GM19372 (cell line): ENCODE measurements at regions not wholly inside any gene's neighbourhood (a gene's known extent, or its start where the extent isn't known, plus 50 kb on each side); places are given as distances from the start of the nearest gene placed in this dataset.

Experiments
- ATAC-seq: cut with Tn5 transposase; IDR thresholded peaks from one replicate; pipeline ENCODE4 v1.9.1; 2021; ENCODE audit warnings: mild to moderate bottlenecking, low read depth, moderate library complexity; ENCODE audit not compliant: unreplicated experiment

DNA sequence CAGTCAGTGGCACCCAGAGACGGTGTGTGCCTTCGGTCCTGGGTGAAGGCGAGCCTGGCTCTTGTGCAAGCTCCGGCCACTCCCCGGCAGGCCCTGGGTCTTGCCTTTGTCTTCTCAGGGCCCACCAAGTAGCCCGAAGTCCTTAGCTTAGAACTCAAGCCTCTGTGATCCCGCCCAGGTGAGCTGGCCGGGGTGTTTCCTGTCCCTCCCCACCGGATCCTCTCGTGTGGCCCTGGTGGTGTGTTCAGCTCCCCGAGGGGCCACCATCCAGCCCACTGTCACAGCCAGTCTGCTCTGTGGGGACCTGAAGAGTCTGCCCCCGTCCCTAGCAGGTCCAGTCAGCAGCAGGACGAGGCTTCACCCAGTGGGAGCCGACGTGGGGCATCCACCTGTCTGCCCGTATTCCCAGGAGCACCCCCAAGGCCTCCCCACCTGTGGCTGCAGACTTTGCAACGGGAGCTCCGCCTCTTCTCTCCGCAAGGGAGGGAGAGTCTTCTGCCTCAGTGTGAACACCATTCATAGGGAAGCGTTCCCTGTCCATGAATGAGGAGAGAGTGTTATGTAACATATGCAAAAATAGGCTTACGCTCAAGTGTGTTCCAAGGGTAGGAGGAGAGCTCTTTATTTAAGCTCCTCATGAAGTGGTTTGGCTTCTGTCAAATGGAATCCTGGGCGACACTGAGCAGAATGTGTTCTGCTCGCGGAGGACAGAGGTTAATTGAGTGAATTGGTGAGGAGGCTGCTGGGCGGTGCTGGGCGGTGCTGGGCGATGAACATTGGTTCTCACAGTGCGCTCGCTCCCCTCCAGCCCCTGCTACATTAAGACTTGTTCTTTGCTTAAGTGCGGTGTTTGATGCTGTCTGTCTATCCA, 108.9 kb downstream of the CRYAA start:
- no peak for ATAC-seq

DNA sequence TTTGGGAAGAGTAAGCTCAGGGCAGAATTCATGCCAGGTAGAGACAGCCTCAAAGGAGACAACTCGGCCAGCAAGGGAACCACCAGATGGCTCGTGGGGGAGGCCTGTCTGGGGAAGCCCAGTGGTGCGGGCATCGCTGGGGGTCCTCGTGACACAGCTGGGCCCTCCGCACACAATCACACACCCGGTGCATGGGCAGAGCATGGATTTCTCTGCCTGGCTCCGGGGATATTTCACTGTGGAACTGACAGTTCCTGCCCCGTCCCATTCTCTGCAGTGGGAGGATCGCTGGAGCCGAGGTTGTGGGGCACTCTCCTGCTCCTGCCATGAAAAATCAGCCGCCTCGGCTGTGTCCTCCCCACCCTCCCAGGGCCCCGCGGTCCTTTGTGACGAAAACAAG, 108.0 kb downstream of the CRYAA start:
- ATAC-seq, result no peak

DNA sequence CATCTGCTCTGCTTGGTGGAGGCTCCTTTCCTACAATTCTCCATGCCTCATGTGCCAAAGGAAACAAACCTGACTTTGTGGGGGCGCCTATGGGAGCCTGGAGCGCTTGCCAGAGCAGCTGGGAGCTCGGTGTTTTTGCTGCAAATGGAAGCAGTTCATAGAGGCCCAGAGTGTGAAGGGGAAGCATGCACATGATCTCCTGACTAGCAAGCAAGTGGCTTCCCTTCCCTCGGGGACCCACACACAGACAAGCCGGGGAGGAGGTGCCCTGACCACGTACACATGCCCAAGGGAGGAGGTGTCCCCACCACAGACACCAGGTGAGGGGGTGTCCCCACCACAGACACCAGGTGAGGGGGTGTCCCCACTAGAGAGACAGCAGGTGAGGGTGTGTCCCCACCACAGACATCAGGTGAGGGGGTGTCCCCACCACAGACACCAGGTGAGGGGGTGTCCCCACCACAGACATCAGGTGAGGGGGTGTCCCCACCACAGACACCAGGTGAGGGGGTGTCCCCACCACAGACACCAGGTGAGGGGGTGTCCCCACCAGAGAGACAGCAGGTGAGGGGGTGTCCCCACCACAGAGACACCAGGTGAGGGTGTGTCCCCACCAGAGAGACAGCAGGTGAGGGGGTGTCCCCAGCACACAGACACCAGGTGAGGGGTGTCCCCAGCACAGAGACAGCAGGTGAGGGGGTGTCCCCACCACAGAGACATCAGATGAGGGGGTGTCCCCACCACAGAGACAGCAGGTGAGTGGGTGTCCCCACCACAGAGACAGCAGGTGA, 106.8 kb downstream of the CRYAA start:
- ATAC-seq, result no peak

DNA sequence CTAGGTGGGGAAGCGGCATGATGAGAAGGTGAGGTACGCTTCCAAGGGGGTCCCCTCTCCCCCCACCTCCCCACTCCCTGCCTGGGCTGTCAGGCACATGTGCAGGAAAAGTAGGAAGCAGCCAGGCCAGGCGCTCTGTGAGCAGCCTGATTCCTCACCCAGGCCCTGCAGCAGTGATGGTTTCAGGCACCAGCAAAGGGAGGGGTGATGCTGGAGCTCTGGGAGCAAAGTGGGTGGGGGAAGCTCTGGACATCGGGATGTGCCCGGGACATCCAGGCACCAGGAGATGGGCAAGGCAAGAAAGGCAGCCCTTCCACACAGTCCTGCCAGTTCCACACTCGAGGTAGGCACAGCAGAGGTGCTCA, 106.1 kb downstream of the CRYAA start:
- ATAC-seq, result no peak

DNA sequence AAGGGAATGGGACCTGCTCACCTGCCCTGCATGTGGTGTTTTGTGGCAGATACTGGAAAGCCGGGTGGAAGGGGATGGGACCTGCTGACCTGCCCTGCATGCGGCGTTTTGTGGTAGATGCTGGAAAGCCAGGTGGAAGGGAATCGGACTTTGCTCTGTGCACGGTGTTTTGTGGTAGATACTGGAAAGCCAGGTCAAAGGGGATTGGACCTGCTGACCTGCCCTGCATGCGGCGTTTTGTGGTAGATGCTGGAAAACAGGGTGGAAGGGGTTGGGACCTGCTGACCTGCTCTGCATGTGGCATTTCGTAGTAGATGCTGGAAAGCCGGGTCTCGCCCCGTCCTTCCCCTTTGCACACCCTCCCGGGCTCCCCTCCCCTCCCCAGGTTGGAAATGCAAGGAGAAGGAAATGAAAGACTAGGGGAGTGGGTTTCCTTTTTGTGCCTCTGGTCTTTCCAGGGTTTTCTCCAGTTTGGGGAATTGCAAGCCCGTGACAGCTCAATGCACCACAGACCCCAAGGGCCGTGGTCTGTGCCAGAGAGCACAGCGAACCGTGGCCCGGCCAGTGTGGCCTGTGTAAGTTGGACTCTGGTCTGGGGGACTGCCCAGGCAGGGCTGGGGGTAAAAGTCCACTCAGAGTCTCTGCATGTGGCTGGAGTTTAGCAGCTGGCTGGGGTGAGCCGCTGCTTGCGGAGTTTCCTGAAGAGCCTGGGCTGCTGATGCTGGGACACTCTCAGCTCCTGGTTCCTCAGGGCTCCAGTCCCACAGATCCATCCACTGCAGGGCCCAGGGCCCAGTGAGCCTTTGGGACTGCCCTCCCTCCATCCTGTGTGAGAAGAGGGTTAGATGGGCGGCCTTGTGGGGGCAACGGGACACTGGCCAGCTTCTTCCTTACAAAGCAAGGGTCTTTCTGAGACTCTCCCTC, 105.5 kb downstream of the CRYAA start:
- ATAC-seq, result no peak

DNA sequence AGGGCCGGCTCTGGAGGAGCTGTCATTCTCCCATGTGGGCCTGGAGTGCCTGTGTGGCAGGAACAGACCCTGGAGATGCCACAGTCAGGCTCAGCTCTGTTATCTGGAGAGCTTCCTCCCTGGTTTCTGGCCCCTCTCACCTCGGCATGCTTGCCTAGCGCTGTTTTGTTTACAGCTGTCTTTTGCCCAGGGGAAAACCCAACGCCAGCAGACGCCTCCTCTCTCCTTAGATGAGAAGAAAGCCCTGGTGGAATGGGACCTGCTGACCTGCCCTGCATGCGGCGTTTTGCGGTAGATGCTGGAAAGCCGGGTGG, 104.9 kb downstream of the CRYAA start:
- no peak for ATAC-seq

DNA sequence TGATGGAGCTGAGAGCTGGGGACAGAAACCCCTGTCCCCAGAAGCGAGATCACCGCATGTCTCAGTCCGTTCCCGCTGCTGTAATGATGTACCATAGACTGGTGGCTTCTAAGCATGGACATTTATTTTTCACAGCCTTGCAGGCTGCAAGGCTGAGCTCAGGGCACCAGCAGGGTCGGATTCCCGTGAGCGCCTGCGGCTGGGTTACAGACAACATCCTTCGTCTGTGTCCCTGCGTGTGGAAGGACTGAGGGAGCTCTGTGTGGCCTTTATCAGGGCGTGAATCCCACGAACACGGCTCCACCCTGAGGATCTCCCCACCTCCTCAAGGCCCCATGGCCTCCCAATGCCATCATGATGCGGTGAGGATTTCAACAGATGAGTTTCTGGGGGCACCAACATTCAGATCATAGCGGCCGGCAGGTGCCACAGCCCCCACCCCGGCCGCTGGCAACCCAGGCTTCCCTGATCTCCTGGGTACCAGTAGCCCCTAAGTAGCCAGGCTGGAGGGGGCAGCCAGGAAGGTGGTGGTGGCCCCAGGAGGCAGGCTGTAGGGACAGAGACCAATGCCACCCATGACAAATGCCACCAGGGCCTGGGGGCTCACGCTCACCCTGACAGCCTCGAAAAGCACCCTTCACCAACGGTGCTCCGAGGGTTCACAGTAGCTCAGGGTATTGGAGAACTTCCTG, 104.4 kb downstream of the CRYAA start:
- ATAC-seq, result no peak

DNA sequence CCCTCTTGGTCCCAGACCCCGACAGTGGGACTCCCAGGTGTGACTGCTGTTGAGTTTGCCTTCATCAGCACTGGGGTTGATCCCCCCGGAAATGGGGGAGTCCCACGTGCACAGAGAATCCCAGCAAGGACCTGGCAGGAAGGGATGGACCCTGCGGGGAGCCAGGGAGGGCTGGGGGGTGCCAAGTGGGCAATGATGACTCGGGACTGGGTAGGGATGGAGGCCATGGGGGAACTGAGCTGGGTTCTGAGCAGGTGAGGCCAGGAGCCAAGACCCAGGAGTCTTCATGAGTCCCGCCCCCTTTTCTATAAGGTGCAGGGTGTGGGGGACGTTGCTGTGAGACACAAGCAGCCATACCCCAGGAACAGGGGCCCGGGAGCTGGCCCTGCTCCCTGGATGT, 103.8 kb downstream of the CRYAA start:
- no peak for ATAC-seq

DNA sequence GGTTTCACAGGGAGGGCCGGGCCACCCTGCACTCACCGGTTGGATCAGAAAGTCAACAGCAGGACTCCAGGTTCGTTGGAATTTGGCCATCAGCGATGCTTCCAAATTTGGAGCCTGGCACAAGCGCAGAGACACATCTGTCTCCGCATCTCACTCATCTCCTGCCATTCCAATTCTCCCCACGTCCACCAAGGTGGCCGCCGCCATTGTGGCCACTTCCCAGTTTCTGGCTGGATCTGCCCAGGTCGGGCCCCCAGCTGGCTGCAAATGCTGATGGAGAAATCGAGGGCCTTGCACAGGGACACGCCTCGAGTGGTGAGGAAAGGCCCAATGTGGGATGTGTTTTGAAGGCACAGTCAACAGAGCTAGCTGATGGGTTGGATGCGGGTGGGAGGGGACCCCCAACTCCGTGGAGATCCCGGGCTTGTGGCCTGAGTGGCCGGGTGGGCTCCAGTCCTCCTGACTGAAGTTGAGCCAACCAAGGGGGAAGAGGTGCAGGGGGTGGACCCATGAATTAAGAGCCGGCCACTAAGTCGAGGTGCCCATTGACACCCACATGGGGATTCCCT, 102.7 kb downstream of the CRYAA start:
- no peak for ATAC-seq

DNA sequence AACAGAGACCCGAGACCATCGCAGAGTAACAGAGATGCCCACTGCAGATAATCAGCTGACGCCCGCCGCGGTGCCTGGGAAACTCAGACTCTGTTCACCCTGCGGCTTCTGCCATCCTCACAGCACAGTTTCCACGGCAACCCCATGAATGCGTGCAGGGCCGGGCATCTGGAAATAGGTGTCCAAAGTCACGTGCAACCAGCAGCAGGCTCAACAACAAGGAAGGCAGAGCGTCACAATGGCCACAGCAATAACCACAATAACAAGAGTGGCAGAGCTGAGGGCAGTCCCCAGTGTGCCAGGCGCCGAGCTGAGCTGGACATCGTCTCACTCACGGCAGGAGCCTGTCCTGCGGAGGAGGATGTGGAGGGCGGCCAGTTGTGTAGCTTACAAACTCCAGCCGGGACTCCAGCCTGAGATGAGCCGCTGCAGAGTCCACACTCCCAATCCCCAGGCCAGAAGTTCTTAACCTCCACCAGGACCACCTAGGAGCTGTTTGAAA, 102.0 kb downstream of the CRYAA start:
- no peak for ATAC-seq

DNA sequence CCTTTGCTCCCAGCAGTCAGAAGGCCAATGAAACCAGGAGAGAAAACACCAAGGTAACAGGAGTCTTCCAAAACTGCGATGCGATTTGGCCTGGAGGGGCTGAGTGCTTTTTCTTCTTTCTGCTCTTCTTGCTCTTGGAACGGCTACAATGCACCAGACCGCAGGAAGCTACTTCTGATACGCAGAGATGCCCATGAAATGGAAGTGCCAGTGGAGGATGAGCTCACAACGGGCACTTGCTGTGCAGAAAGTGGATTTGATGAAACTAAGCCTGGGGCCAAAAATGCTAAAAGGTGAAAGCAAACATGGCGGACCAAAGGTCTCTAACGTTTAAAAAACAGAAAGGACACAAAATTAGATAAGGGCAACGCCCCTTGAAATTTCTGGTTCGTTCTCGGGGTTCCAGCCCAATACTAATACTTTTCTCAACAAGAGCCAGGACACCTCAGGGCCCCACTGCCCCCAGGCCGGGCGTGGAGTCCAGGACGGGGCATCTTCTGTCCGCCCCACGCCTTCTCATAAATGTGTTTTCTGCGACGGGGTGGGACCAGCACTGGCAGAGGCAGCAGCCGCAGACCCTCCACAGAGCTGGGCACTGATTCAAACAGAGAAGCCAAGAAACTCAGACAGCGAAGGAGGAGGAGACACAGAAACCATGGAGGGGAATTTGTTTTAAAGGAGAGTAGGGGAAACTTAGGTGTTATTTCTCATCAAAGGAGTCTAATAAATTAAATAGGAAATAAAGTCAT, 101.3 kb downstream of the CRYAA start:
- no peak for ATAC-seq

DNA sequence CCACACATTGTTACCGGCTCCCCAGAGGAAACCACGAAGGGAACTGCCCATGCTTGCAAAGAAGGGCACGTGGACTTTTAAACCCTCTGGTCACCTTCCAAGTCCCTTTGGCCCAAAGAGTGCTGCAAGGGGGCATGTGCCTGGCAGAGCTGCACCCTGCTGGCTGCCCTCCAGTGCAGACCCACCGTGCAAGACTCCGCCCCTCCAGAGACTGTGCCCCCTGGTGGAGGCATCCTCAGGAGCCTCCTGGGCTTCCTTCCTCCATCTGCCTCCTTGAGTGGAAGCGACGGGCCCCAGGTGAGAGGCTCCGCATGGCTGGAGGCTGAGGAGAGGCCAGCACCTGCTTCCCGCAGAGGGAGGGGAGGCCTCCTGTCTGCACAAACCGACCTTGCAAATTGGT, 100.6 kb downstream of the CRYAA start:
- no peak for ATAC-seq

DNA sequence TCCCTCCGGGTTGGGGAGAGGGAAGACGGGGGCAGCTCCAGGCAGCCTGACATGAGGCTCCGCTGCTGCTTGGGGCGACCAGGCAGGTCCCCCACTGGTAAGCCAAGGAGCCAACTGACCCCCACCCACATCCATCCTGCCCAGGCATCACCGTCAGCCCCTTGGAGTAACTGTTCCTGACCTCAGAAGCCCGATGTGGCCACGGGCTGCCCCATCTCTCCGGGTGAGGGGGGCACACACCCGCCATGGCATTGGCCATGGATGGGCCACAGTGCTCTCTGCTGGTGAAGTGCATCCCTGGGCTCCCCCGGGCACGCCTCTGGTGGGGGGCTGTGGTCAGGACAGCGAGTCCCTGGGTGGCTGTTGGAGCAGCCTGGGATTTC, 100.0 kb downstream of the CRYAA start:
- ATAC-seq, result no peak

DNA sequence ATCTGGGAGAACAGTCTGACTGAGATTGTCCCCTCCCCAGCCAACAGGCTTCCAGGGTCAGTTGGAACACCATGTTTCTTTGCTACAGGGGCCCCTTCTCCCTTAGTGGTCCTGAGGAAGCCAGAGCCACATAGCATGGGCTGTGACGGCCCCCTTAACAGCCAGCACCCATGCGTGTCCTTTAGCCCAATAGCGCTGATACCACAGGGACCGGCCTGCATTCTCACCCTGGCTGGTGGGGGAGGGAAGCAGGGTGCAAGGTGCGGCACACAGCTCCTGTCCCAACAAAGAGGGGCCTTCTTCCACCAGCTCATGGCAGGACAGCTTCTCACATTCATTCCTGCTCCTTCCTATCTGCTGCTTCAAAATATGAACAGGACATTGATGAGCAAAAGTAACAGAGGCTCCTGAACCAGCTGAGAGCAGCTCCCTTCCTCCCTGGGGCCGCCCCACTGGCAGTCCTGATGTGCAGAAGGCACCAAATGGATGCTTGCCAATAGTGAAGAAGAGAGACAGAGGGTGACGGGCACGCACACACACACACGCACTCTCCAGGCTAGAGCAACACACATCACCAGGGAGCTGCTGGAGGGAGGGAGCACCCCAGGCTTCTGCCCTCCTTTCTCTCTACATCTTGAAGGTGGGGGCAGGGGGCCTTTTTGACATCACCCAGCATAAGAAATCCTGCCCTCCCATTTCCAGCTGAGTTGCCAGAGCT, 99.4 kb downstream of the CRYAA start:
- no peak for ATAC-seq

DNA sequence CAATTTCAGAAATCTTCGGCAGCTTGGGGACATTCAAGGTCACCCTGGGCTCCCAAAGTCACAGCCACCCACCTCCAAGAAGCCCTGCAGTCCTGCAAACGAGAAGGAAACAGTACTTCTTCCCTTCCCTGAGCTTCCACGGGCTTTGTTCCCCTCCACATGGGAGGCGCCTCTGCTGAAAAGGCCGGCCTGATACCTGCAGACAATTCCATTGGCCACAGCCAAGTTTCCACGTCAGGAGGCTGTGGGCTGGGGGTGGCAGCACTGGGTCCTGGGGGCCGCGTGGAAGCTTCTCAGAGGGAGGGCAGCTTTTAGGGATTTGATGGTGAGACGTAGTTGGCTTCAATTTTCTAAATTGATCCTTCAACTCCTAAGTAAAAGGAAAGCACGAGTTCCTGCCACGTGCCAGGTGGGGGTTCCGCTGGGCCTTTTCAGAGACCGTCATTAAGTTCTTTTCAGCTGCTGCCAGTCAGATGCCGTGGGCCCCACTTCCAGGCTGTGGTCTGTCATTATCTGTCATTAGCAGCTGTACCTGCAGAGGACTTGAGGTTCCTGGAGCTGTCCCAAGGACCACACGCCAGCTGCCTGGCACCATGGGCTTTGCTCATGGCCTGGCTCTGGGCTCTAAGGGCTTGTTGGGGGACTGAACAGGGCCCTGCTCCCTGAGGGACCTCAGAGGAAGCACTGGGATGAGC, 98.7 kb downstream of the CRYAA start:
- no peak for ATAC-seq

DNA sequence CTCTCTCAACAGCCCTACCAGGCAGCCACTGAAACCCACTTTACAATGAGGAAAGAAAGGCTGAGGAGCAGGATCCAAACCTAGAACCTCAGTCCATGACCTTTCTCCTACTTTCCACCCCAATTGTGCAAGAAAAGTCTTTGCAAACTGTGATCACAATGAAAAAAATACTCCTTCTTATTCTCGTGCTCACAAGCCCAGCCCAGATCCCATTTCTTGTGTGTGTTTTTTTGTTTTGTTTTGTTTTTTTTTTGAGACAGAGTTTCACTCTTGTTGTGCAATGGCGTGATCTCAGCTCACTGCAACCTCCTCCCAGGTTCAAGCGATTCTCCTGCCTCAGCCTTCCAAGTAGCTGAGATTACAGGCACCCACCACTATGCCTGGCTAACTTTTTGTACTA, 97.7 kb downstream of the CRYAA start:
- no peak for ATAC-seq

DNA sequence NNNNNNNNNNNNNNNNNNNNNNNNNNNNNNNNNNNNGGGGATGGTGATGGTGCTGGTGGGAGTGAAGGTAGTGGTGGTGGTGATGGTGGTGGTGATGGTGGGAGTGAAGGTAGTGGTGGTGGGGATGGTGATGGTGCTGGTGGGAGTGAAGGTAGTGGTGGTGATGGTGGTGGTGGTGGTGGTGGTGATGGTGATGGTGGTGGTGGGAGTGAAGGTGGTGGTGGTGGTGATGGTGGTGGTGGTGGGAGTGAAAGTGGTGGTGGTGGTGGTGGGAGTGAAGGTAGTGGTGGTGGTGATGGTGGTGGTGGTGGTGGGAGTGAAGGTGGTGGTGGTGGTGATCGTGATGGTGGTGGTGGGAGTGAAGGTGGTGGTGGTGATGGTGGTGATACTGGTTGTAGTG, 93.6 kb downstream of the CRYAA start:
- no peak for ATAC-seq
